ENCODE measurements at regions not wholly inside any gene's neighbourhood (a gene's known extent, or its start where the extent isn't known, plus 50 kb on each side); places are given as distances from the start of the nearest gene placed in this dataset.

- no peak overlapping the region for H3K4me3 Mint-ChIP-seq (ENCODE audit: unreplicated experiment)
- H3K4me1 Mint-ChIP-seq (ENCODE audit: low read depth), result peaks cover 76% of the 10 kb centered on the region
- no peaks in the 10 kb centered on the region for H3K27me3 Mint-ChIP-seq (ENCODE audit: low read depth)
- no peaks in the 10 kb centered on the region for H3K36me3 Mint-ChIP-seq (ENCODE audit: low read depth)
- H3K9me3 Mint-ChIP-seq (ENCODE audit: low read depth), result peaks cover 4% of the 10 kb centered on the region
- no peak for TF ChIP-seq CTCF (IDR thresholded peaks at IDR 0.05)
- H3K27ac Mint-ChIP-seq (ENCODE audit: unreplicated experiment), result peak overlapping the region; percentile 99
- DNase-seq (ENCODE audit: low spot score), result no peak
Measured at GRCh38 chr15:62897634-62898033, 144.9 kb upstream of the TPM1 start.

DNA sequence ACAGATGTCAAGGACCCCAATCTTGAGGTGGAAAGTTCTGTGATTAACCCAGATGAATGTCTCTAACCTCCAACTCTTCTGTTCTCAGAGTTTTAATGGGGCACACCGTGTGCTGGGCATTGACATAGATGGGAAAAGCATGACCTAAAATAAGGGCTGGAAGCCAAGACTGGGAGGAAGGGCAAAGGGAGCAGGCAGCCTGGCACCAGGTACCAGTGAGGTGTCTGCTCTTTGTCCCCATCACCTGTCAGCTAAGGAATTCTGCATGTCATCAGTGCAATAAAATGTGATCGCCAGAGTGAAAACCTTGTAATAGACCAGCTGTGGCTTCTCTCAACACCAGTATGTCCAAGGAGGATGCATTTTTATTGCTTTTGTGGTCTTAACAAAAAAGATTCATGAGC is 143.5 kb upstream of the TPM1 start:
- no peak for DNase-seq (ENCODE audit: low spot score)
- H3K27me3 Mint-ChIP-seq (ENCODE audit: low read depth), result no peaks in the 10 kb centered on the region
- no peak for TF ChIP-seq CTCF (IDR thresholded peaks at IDR 0.05)
- H3K4me1 Mint-ChIP-seq (ENCODE audit: low read depth), result peaks cover 70% of the 10 kb centered on the region
- H3K4me3 Mint-ChIP-seq (ENCODE audit: unreplicated experiment), result no peak overlapping the region
- H3K9me3 Mint-ChIP-seq (ENCODE audit: low read depth), result no peaks in the 10 kb centered on the region
- H3K27ac Mint-ChIP-seq (ENCODE audit: unreplicated experiment), result peak overlapping the region; percentile 60
- H3K36me3 Mint-ChIP-seq (ENCODE audit: low read depth), result no peaks in the 10 kb centered on the region

DNA sequence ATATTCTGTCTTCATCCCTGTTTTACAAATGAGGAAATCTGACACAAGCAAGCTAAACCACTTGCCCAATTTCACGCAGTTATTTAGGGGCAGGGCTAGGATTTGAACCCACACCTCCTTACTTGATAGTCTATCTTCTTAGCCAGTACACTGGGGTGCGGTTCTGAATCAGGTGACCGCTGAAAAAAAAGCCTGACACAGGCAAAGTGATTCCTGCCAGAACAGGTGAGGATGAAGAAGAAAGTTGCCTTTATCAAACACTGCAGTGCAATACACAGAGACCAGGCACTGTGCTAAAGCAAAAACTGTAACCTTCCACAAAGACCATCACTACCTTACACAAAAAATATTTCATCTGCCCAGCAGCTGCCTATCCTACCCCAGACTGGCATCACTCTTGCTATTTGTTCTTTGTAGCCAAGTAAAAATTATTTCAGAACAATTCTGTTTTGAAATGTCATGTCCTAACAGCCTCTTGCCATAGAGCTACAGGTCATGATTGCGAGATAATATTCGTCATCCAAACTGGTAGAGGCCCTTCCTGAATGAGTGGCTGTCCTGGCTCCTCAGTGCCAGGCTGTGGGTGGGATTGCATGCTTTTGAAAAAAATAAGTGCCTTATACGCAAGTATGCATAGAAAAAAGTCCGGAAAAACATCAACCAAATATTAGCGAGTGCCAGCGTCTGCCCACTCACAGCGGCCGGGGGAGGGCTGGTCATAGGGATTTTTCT is 142.3 kb upstream of the TPM1 start:
- no peak for TF ChIP-seq CTCF (IDR thresholded peaks at IDR 0.05)
- Mint-ChIP-seq H3K27me3 (ENCODE audit: low read depth) (no peaks in the 10 kb centered on the region), H3K27ac (ENCODE audit: unreplicated experiment) (peak overlapping the region; percentile 77), H3K4me3 (ENCODE audit: unreplicated experiment) (no peak overlapping the region), H3K36me3 (ENCODE audit: low read depth) (no peaks in the 10 kb centered on the region), H3K4me1 (ENCODE audit: low read depth) (peaks cover 60% of the 10 kb centered on the region), H3K9me3 (ENCODE audit: low read depth) (no peaks in the 10 kb centered on the region)
- no peak for DNase-seq (ENCODE audit: low spot score)

DNA sequence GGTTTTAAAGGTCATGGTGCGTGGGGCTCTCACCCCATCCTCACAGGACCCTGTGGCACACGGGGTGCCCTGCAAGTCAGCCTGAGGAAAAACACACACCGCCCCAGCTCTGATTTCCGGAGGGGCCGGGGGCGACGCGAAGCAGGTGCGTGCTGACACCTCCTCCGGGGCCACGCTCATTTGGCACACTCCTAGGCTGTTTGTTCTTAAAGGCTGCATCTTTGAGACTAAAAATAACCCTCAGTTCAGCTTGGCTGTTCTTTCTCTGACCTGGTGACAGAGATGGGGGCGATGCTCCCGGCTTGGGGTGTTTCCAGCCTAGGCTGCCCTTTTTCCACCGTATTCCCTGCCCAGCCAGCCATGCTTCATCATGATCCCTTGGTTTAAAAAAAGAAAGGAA is 141.5 kb upstream of the TPM1 start:
- Mint-ChIP-seq H3K4me1 (ENCODE audit: low read depth) (peaks cover 51% of the 10 kb centered on the region), H3K27ac (ENCODE audit: unreplicated experiment) (no peak overlapping the region)
- DNase-seq (ENCODE audit: low spot score), result no peak

DNA sequence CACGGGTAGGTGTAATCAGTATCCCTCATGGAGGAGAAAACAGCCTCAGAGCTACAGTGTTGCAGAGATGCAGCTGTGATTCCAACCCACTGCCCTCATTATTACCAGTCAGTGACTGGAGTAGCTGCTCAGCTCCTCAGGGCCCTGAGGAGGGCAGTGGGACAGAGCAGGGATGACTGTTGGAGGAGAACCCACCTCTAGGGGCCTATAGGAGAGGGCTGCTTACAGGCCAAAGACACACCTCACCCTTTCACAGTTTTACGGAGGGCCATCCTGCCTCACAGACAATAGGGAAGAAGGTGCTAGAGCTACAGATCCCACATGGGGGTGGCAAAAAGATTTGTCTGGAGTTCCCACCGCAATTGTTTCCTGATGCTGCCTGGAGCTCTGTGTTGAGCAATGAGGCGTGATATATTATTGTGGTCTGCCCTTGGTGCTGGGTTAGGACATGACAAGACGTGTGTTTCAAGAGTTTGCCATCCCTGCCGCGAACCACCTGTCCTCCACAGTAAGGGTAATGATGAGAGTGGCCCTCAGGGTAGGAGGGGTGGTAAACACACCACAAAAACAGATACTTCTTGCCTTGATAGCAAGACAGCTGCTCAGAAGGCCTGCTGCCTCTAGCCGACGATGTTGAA is 140.5 kb upstream of the TPM1 start:
- H3K4me3 Mint-ChIP-seq (ENCODE audit: unreplicated experiment), result no peak overlapping the region
- no peak overlapping the region for H3K27ac Mint-ChIP-seq (ENCODE audit: unreplicated experiment)
- DNase-seq (ENCODE audit: low spot score), result no peak
- no peaks in the 10 kb centered on the region for H3K9me3 Mint-ChIP-seq (ENCODE audit: low read depth)
- no peak for TF ChIP-seq CTCF (IDR thresholded peaks at IDR 0.05)
- H3K27me3 Mint-ChIP-seq (ENCODE audit: low read depth), result no peaks in the 10 kb centered on the region
- peaks cover 42% of the 10 kb centered on the region for H3K4me1 Mint-ChIP-seq (ENCODE audit: low read depth)
- H3K36me3 Mint-ChIP-seq (ENCODE audit: low read depth), result no peaks in the 10 kb centered on the region

More for the DNA sequence above, 141.5 kb upstream of the TPM1 start:
- no peaks in the 10 kb centered on the region for H3K9me3 Mint-ChIP-seq (ENCODE audit: low read depth)
- H3K4me3 Mint-ChIP-seq (ENCODE audit: unreplicated experiment), result no peak overlapping the region
- H3K36me3 Mint-ChIP-seq (ENCODE audit: low read depth), result no peaks in the 10 kb centered on the region
- TF ChIP-seq CTCF (IDR thresholded peaks at IDR 0.05), result no peak
- no peaks in the 10 kb centered on the region for H3K27me3 Mint-ChIP-seq (ENCODE audit: low read depth)

Data from chondrocyte (in vitro differentiated cells).